ENCODE measurements at regions not wholly inside any gene's neighbourhood (a gene's known extent, or its start where the extent isn't known, plus 50 kb on each side); places are given as distances from the start of the nearest gene placed in this dataset.
"Not testable (repeated sequence)": the region's sequence is repeated elsewhere in the genome, so short reads cannot be mapped to it uniquely, and the experiment has no call there.

DNA sequence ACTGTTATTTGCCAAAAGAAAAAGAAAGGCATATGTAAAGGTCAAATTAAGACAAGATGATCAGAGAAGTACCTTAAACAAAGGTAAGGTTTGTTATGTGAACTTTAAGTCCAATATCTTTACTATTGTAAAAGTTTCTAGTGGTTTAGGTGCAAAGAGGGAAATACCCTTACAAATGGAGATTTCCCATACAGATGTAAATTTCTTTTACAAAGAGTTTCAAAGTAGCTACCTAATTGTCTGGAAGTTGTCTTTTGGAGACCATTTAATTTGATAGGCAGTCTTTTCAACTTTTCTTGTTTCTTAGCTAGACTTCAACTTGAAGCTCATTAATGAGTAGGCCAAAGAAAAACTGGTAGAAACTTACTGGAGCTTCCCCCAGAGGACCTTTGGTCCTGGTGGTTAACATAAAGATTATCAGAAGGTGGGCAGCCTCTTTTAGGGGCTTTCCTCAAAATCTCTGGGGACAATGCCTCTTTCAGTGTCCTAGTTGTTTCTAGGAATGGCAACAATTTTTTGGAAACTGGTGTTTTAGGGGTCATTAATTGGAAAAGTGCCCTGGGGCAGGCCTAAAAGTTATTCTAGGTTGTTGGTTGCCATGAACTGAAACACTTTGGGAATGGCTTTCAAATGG, 297.3 kb downstream of the GUCY2F start:
- TF ChIP-seq ZFX (IDR thresholded peaks at IDR 0.05; ENCODE audit: borderline replicate concordance): no peak
- TF ChIP-seq, protein P1, sequence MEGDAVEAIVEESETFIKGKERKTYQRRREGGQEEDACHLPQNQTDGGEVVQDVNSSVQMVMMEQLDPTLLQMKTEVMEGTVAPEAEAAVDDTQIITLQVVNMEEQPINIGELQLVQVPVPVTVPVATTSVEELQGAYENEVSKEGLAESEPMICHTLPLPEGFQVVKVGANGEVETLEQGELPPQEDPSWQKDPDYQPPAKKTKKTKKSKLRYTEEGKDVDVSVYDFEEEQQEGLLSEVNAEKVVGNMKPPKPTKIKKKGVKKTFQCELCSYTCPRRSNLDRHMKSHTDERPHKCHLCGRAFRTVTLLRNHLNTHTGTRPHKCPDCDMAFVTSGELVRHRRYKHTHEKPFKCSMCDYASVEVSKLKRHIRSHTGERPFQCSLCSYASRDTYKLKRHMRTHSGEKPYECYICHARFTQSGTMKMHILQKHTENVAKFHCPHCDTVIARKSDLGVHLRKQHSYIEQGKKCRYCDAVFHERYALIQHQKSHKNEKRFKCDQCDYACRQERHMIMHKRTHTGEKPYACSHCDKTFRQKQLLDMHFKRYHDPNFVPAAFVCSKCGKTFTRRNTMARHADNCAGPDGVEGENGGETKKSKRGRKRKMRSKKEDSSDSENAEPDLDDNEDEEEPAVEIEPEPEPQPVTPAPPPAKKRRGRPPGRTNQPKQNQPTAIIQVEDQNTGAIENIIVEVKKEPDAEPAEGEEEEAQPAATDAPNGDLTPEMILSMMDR (IDR thresholded peaks at IDR 0.05): no peak
- H3K27ac ChIP-seq: no peak overlapping the region

DNA sequence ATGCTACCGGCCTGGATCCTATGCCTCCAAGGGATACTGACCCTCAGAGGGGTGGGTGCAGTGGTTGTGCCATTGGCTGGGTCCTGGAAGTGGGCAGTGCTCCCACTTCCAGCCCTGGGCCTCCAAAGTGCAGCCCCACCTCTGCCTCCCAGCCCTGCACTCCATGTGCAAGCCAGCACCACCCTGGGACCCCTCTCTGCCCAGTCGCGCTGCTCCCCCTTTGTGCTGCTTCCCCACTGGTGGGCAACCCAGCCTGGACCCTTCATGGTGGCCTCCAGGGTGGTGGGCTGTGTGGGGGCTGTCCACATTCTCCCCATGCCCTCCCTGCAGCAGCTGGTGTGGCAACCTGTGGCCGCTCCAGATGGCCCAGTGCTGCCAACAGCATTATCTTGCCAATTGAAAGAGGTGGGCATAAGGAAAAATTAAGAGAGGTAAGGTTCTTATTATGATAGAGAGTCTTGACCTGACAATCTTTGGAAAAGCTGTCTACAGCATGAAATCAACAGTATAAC, 309.7 kb downstream of the GUCY2F start:
- TF ChIP-seq ZFX (IDR thresholded peaks at IDR 0.05; ENCODE audit: borderline replicate concordance): no peak
- TF ChIP-seq, protein P1 (IDR thresholded peaks at IDR 0.05): no peak
- no peak overlapping the region for H3K27ac ChIP-seq

DNA sequence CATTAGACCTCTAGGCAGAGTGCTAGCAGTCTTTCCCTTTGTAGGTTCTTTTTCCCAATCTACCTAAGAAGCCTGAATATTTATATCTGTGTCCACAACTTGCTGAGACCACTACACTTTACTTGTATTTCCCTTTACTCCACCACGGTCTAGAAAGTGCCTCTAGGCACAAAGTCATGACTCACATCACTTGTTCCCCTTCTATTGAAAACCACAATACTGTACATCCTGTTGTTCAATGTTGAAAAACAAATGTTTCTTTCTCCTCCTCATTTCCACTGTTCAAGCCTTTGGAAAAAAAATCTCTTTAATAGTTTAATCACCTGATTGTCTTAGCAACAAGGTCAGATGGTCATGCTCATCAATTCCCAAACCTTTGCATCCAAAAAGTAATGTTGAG, 326.7 kb downstream of the GUCY2F start:
- no peak overlapping the region for H3K27ac ChIP-seq
- TF ChIP-seq ZFX (IDR thresholded peaks at IDR 0.05; ENCODE audit: borderline replicate concordance): no peak
- TF ChIP-seq, protein P1 (IDR thresholded peaks at IDR 0.05): no peak

GRCh38 chrX:109144173-109144572, 337.7 kb downstream of the GUCY2F start:
- H3K27ac ChIP-seq: not testable (repeated sequence)

DNA sequence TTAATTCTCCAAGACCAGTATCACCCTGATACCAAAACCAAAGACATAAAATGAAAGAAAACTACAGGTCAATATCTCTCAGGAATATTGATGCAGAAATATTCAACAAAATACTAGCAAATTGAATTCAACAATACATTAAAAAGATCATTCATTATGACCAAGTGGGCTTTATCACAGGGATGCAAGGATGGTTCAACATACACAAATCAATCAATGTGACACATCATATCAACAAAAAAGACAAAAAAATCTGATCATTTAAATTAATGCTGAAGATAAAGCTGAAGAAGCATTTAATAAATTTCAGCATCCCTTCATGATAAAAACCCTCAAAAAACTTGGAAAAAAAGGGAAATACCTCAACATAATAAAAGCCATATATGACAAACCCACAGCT, 341.4 kb downstream of the GUCY2F start:
- no peak for TF ChIP-seq ZFX (IDR thresholded peaks at IDR 0.05; ENCODE audit: borderline replicate concordance)
- TF ChIP-seq, protein P1 (IDR thresholded peaks at IDR 0.05): no peak
- H3K27ac ChIP-seq: no peak overlapping the region

DNA sequence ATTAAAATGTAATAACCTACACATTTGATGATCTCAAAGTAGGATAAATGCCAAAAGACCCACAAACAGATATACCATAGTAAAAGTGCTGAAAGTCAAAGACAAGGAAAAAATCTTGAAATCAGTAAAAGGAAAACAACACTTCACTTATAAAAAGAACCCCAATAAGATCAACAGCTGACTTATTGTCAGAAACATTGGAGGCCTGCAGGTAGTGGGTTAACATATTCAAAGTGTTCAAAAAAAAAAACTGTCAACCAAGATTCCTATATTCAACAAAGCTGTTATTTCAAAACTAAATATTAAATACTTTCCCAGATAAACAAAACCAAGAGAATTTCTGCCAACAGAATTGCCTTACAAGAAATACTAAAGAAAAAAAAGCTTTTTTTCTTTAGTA, 347.1 kb downstream of the GUCY2F start:
- TF ChIP-seq ZFX (IDR thresholded peaks at IDR 0.05; ENCODE audit: borderline replicate concordance): no peak
- TF ChIP-seq, protein P1 (IDR thresholded peaks at IDR 0.05): no peak
- H3K27ac ChIP-seq: no peak overlapping the region

DNA sequence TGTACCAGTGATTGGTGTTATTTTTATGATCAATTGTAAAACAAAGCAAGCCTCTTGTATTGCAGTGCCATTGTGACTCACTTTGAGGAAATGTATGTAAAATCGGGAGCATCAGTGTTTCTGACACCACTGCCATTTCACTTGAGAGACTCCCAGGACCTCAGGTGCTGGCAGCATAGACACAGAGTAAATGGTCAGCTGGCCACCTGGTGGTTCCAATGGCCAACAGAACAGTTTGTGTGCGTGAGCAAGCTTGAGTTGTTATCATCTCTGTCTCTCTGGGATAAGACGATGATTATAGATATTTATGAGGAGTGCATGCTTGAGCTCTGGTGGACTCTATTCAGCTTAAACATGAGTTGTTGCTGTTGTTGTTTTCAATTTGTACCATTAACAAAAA, 356.6 kb downstream of the GUCY2F start:
- TF ChIP-seq, protein P1 (IDR thresholded peaks at IDR 0.05): no peak
- TF ChIP-seq ZFX (IDR thresholded peaks at IDR 0.05; ENCODE audit: borderline replicate concordance): no peak
- no peak overlapping the region for H3K27ac ChIP-seq

GRCh38 chrX:109089359-109089758, 353.0 kb upstream of the IRS4 start:
- no peak overlapping the region for H3K27ac ChIP-seq
- TF ChIP-seq, protein P1 (IDR thresholded peaks at IDR 0.05): no peak
- no peak for TF ChIP-seq ZFX (IDR thresholded peaks at IDR 0.05; ENCODE audit: borderline replicate concordance)

All from 22Rv1 (cell line).